RWPE2 (cell line): ENCODE measurements at regions not wholly inside any gene's neighbourhood (a gene's known extent, or its start where the extent isn't known, plus 50 kb on each side); places are given as distances from the start of the nearest gene placed in this dataset.

Experiments
- ATAC-seq: fragments of 200-7000 bp; cut with Tn5 transposase; 3 replicates; pipeline ENCODE4 v1.9.1; 2021; ENCODE audit warnings: low read depth
- DNase-seq: peaks from one replicate; pipeline ENCODE4 v3.0.0-alpha.2; 2020; ENCODE audit warnings: low spot score
- H3K27ac ChIP-seq: fragments of 450-650 bp; 2 replicates; pipeline ENCODE4 v1.5.1; 2017; ENCODE audit warnings: mild to moderate bottlenecking; ENCODE audit not compliant: poor library complexity, severe bottlenecking
- H3K27me3 ChIP-seq: fragments of 250-450 bp; sonication (Bioruptor Pico); 2 replicates; pipeline ENCODE4 v1.5.1; 2021; ENCODE audit warnings: mild to moderate bottlenecking, moderate library complexity; ENCODE audit not compliant: insufficient read depth, poor library complexity, severe bottlenecking
- H3K36me3 ChIP-seq: fragments of 250-450 bp; sonication (Bioruptor Pico); 2 replicates; pipeline ENCODE4 v1.5.1; 2020; ENCODE audit warnings: low read depth, mild to moderate bottlenecking, moderate library complexity
- H3K4me1 ChIP-seq: fragments of 250-450 bp; sonication (Bioruptor Pico); 2 replicates; pipeline ENCODE4 v1.5.1; 2021; ENCODE audit warnings: mild to moderate bottlenecking, moderate library complexity; ENCODE audit not compliant: insufficient read depth, poor library complexity, severe bottlenecking
- H3K4me3 ChIP-seq: fragments of 250-450 bp; sonication (Bioruptor Pico); 2 replicates; pipeline ENCODE4 v1.5.1; 2021; ENCODE audit warnings: mild to moderate bottlenecking, moderate library complexity; ENCODE audit not compliant: severe bottlenecking
- H3K9me3 ChIP-seq: fragments of 250-450 bp; sonication (Bioruptor Pico); 2 replicates; pipeline ENCODE4 v1.5.1; 2021; ENCODE audit warnings: mild to moderate bottlenecking, moderate library complexity; ENCODE audit not compliant: severe bottlenecking
- CTCF ChIP-seq: fragments of 450-650 bp; IDR thresholded peaks from one replicate; pipeline ENCODE4 v1.5.1; 2017; ENCODE audit warnings: mild to moderate bottlenecking, moderate library complexity; ENCODE audit not compliant: poor library complexity, severe bottlenecking

- ATAC-seq (no peak), DNase-seq (no peak)
- Histone ChIP-seq H3K9me3 (no peaks in the 10 kb centered on the region), H3K27ac (no peak overlapping the region), H3K27me3 (no peaks in the 10 kb centered on the region), H3K4me1 (no peaks in the 10 kb centered on the region), H3K4me3 (no peak overlapping the region), H3K36me3 (no peaks in the 10 kb centered on the region)
- TF ChIP-seq CTCF, result no peak
Measured at GRCh38 chr12:58602736-58603135, 317.6 kb downstream of the LRIG3 start.

- DNase-seq (no peak), ATAC-seq (no peak)
- H3K27ac ChIP-seq, result no peak overlapping the region
- H3K4me1 ChIP-seq, result no peaks in the 10 kb centered on the region
- no peak overlapping the region for H3K4me3 ChIP-seq
- H3K36me3 ChIP-seq, result no peaks in the 10 kb centered on the region
- no peaks in the 10 kb centered on the region for H3K27me3 ChIP-seq
- TF ChIP-seq CTCF, result no peak
- H3K9me3 ChIP-seq, result no peaks in the 10 kb centered on the region
Measured at GRCh38 chr12:58607805-58608204, 312.5 kb downstream of the LRIG3 start.

GRCh38 chr12:58608711-58609110 is 311.6 kb downstream of the LRIG3 start:
- H3K27ac ChIP-seq, result no peak overlapping the region
- ATAC-seq (no peak), DNase-seq (no peak)
- no peaks in the 10 kb centered on the region for H3K4me1 ChIP-seq
- no peak for TF ChIP-seq CTCF
- no peaks in the 10 kb centered on the region for H3K9me3 ChIP-seq
- H3K4me3 ChIP-seq, result no peak overlapping the region
- H3K36me3 ChIP-seq, result no peaks in the 10 kb centered on the region
- no peaks in the 10 kb centered on the region for H3K27me3 ChIP-seq

- no peaks in the 10 kb centered on the region for H3K4me1 ChIP-seq
- ATAC-seq, result no peak
- no peaks in the 10 kb centered on the region for H3K9me3 ChIP-seq
- no peak overlapping the region for H3K27ac ChIP-seq
- H3K4me3 ChIP-seq, result no peak overlapping the region
- no peaks in the 10 kb centered on the region for H3K36me3 ChIP-seq
- DNase-seq, result no peak
- H3K27me3 ChIP-seq, result no peaks in the 10 kb centered on the region
- no peak for TF ChIP-seq CTCF
Measured at GRCh38 chr12:58615047-58615446, 305.3 kb downstream of the LRIG3 start.

- no peak overlapping the region for H3K27ac ChIP-seq
- no peaks in the 10 kb centered on the region for H3K27me3 ChIP-seq
- TF ChIP-seq CTCF, result no peak
- DNase-seq (no peak), ATAC-seq (no peak)
- no peak overlapping the region for H3K4me3 ChIP-seq
- no peaks in the 10 kb centered on the region for H3K4me1 ChIP-seq
- no peaks in the 10 kb centered on the region for H3K36me3 ChIP-seq
- no peaks in the 10 kb centered on the region for H3K9me3 ChIP-seq
Measured at GRCh38 chr12:58615576-58615975, 304.7 kb downstream of the LRIG3 start.
